Amygdala (tissue), 56 donors: ENCODE measurements at regions not wholly inside any gene's neighbourhood (a gene's known extent, or its start where the extent isn't known, plus 50 kb on each side); places are given as distances from the start of the nearest gene placed in this dataset.

ENCODE experiments used
- DNase-seq, 56 donors: peaks; one replicate each; lab custom pipeline; 2025; lab: John Stamatoyannopoulos, UW

DNA sequence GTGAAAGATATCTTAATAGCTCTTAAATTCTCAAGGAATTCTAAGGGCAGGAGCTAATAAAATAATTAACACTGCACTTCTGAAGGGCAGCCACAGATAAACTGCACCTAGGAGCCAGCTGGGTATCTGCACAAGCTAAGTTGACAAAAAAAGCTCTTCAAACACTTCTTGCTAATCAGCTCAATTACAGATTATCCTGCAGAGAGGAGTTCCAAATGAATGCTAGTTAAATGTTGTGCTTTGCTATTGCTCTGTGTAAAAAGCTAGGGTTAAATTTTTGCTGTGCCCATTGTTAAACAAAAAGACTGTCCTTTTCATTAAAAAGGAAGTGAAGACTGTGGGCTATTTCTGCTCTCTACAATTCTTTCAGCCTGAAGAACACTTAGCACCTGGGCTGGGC is 158.5 kb upstream of the SHISA6 start:
- DNase-seq = no peak

DNA sequence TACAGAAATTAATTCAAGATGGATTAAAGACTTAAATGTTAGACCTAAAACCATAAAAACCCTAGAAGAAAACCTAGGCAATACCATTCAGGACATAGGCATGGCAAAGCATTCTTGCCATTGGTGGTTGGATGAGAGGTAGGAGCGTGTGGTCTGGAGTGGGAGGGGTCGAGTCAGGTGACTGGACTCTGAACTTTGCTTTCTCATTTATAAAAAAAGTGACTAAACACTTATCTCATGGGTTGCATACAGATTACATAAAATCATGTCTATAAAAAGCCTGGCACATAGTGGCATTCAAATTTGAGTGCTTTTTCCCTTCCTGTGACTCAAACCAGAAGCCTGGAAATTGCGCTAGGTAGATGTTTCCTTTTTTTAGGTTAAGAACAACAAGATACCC is 159.7 kb upstream of the SHISA6 start:
- no peak for DNase-seq

DNA sequence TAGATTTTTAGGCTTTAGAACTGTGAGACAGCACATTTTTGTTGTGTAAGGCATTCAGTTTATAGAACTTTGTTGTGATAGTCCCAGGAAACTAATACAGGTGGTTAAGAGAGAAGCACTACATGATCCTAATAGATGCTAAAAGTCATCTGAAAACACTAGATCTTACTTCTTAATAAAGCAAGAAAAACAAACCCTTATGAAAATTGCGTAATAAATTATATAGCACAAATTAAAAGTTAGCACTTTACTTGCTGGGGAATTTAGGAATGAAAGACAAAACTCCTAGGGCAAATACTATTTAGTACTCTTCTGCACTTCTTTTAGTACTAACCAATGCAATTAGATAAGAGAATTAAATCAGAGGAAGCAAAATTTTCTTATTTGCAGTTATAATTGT is 163.3 kb upstream of the SHISA6 start:
- DNase-seq = no peak

DNA sequence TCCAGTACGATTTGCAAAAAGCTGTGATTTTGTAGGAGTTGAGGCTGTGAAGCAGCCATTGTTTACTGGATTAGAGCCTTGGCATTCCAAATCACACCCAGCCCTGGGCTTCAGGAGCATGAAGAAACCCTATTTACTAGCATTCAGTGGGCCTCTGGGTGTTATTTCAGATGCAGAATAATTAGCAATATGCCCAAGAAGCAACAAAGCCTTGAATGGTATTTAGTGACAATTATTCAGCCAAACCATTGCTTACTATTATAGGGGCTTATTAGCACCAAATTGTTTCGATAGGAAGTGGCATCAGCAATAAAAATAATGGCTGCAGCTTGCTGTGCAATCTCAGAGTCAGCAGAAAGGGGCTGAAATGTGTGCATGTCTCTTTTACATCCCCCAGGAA is 166.6 kb upstream of the SHISA6 start:
- DNase-seq = peak in 1 of 56 donors; percentile 0

DNA sequence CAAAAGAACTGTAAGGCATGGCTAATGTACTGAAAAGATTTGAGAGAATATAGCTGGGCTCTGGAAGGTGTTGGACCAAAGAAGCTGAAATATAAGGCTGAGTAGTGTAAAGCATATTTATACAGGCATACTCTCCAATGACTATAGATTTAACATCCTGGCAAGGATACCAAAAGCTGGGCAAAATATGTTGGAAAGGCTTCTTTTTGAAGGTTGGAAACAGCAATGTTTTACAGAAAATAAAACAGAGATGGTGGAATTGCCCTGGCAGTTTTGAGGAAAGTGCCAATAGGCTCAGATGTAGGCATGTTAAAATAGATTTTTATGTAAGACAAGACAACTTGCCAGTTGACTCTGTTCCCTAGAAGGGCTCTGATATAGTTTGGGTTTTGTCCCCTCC is 184.1 kb upstream of the SHISA6 start:
- DNase-seq = no peak

DNA sequence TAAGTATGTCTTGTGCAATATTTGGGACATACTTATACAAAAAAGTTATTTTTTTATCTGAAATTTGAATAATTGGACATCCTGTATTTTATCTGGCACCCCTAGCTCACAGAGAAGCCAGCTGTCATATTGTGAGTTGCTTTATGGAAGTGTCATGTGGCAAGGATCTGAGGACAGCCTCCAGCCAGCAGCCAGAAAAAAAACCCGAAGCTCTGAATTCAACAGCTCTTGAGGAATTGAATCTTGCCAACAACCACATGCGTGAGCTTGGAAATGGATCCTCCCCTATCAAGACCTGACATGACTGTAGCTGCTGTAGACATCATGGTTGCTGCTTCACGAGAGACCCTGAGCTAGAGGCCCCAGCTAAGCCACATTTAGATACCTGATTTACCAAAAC is 187.2 kb upstream of the SHISA6 start:
- no peak for DNase-seq

DNA sequence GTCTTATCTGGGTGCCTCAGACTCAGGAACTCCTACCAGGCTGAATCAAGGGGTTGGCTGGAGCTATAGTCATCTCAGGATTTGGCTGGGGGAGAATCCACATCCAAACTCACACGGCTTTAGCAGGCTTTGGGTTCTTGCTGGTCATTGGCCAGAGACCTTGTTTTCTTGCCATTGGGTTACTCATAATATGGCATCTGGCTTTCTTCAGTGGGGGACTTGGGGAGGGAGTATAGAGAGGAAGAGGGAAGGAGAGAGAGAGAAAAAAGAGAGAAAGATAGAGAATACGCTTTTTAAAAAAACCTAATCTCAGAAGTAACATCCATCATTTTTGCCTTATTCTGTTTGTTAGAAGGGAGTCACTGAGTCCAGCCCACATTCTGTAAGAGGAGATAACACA is 191.5 kb upstream of the SHISA6 start:
- no peak for DNase-seq

DNA sequence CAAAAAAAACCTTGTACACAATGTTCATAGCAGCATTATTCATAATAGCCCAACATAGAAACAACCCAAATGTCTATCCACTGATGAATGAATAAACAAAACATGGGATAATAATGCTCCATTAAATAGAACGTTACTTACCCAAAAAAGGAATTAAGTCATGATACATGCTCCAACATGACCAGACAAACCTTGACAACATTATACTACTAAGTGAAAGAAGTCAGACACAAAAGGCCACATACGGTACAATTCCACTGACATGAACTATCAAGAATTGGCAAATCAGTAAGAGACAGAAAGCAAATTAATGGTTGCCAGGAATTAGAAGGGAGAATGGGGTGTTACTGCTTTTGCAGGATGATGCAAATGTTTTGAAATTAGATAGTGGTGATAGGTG is 193.8 kb upstream of the SHISA6 start:
- no peak for DNase-seq

DNA sequence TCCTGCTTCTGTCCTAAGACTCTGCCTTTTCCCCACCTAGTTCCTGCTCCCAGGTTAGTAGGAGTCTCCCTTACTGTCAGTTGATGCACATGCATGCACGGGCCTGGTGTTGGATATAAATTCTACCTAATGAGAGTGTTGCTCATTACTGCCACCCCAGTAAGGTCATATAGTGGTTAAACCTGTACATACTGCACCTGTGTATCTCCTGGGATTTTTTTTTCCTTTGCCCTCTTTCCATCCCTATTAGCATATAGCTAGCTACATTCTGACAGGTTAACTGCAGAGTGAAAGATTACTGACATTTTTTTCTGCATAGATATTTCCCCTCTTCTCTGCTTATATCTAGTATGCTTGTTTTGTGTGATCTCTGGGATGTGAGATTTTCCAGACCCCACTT is 201.5 kb upstream of the PIRT start:
- no peak for DNase-seq

DNA sequence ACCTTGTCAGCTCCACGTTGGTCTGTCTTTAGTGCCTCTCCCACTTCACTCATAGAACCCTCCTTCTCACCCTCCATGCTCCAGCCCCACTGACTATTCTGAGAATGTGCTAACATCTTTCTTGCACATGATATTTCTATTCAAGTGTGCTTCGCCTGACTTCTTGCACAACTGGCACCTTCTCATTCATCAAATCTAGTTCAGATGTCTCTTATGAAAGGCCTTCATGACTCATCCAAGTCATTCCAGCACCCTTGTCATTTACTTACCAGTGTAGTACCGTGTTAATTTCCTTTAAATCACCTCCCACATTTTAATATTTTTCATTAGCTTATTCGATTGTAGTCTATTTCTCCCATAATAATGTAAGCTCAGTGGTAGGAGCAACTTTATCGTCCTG is 197.8 kb upstream of the PIRT start:
- no peak for DNase-seq

DNA sequence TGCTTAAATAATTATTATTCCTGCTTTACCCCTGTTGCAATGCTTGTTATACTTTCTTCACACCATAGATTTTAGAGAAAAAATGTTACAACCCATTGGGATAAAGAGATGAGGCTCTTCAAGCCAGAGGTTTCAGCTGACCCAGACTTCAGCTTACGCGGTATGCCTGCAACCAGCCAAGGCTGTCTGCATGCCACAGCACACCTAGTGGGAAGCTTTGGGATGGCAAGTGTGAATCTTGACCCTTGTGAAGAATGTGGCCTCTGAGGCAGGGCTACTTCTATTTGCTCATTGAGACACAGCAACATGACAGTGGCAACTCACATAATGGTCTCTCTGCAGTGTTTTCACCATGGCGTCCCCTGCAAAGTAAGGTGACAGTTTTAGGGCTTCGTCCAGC is 193.9 kb upstream of the PIRT start:
- no peak for DNase-seq

DNA sequence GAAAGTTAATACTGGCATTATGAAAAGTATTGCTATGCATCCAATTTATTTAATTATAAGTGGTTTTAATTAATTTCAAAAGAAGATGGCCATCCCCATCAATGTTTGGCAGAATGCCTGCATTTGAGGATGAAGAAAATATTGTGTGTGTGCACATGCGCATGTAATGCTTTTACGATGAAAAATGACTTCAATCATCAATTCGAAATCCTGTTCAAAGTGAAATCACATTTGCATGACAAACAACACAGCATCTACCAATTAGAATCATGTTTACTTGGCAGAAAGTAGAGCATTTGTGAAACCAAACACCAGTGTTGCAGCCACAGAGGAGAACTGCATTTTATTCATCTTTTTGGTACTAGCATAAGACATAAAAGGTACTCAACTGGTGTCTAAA is 191.9 kb upstream of the PIRT start:
- no peak for DNase-seq

DNA sequence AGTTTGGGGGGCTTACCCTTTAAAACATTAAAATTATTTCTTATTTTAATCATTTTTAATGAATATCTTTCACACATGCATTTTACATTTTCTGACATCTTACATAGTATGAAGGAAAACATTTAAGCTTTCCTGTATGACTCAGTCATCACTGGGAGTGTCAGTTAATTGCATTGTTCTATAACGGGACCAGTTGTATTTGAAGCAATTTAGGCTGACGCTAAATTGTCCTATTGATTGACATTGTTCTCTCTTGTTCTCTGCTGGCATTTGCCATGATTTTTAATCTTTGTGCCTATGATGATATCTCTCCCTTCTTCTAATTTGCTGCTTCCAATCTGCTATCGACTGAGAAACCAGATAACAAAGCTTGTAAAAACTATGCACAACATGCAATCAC is 190.5 kb upstream of the PIRT start:
- DNase-seq = no peak

DNA sequence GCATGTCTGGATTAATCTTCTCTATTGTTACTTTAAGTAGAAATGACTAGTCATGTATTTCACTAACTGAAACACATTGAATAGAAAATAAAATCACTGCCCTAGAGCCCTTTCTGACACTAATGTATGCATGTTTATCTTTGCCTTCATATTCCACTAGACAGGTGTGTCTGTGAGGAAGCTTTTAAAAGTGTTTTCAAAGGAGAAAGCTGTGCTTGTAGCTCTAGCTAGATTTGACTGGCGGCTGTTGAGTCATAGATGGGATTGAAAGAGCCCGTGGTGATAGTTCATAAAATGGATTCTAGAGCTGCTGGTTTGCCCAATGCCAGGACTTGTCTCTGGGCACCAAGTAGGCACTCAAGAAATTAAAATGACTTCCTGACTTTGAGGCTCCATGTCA is 189.0 kb upstream of the PIRT start:
- DNase-seq = no peak

DNA sequence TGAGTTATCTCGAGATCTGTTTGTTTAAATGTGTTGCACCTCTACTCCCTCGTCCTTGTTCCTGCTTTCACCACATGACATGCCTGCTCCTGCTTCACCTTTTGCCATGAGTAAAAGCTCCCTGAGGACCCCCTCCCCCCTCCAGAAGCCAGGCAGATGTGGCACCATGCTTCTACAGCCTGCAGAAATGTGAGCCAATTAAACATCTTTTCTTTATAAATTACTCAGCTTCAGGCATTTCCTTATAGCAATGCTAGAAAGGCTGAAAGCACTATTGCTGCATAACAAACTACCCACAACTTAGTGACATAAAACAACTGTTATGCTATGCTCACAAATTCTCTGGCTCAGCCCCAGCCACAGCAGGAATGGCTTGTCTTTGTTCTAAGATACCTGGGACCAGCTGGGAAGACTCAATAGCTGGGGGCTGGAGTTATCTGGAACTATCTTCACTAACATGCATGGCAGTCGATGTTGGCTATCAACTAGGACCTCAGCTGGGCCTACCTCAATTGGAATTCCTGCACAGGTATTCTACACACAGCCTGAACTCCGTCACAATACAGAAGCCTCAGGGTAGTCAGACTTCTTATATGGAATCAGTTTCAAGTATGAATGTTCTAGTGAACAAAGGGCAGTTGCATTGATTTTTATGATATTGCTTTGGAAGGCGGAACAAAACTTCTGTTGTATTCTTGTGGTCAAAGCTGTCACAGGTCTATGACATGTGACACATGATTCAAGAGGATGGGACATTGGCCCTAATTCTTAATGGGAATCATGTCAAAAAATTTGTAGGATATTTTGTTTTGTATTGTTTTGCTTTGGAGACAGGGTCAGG is 186.0 kb upstream of the PIRT start:
- DNase-seq = no peak

DNA sequence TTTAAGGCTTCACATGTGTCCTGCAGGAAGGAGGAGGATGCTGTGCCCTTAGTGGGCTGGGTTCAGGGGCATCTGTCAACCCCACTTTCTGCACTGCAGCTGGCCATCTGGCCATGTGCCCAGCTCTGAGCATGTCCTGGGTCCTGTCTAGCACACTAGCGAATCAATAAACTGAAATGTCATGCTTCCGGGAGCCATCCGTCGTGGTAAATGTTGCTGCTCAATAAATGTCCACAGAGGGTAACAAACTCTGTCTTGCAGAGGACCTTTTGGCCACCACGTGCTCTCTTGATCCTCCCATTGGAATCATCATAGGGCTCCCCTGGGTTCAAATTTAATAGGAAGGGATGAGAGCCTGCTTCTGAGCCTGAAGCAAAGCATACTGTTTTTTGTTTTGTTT is 168.6 kb upstream of the PIRT start:
- no peak for DNase-seq

DNA sequence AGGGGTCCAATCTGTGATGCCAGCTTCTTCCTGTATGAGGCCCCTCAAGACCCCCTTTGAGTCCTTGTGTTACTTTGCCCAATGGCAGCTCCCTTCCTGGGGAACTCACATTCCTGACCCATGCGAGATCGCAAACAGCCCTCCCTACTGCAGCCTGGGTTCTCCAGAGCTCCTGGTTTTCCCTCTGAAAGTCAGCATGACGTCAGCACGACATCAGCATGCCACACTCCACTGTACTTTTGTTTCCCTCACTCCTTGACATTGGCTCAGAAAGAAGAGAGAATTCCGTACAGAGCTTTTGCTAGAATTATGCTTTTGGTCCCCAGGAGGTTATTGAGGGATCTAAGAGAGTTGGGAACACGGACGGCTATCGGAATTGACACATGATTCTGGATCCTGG is 168.1 kb upstream of the PIRT start:
- DNase-seq = no peak

DNA sequence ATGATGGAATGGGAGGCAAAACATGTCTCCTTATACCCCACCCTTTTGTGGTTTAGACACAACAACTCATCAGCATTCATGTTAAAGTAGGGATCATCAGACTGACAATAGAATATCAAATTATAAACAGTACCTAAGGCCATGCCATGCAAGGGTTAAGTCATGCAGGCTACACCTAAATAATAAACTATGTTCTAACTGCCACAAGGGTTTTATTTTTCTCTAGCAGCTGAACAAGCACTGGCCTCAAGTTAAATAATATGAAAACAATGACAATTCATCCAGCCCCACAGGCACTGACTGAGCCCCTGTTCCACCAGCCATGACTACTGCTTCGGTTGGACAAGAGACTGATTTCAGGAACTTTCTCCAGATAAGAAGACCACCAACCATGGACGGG is 164.5 kb upstream of the PIRT start:
- no peak for DNase-seq

DNA sequence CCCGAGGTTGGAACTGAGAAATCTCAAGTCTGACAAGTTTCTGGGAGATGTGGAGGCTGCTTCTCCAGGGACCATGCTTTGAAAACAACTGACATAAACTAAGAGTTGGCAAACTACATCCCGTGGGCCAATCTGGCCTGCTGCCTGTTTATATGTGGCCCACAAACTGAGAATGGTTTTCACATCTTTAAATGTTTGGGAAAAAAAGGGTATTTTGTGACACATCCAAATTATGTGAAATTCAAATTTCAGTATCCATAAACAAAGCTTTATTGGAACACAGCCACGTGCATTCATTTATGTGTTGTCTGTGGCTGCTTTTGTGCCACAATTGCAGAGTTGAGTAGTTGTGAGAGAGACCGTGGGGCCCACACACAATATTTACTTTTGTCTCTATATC is 163.8 kb upstream of the PIRT start:
- DNase-seq = no peak

DNA sequence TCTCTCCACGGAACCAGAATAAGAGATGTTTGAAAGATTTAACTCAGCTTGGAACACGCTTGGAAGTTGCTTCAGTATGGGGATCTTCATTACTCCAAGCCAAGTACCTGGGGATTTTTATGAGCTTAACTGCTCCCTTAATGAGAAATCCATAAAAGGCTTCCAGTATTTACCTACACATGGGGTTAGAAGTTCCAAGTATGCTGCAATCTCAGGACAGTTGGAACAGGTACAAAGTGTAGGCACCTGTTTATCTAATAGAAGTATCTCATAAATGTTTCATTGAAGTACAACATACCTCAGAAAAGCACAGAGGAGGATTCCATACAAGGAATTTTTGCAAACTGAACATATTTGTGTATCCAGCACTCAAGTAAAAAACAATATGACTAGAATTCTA is 161.6 kb upstream of the PIRT start:
- no peak for DNase-seq

DNA sequence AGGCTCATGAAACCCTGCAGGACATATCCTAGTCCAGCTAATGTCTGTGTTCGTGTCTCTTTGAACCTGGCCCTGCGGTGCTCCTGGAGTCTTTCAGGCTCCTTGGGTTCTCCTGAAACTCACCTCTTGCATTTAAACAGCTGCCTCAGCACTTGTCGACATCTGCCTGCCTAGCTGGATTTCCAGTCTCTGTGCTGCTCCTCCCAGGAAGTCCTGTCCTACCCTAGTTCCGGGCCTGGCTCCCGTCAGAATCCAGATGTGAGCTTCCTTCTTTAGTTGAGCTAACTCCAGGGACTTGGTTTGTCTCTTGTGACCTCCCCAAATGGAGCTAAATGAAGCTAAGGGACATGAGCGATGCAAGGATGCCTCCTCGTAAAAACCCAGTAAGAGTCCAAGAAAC is 155.2 kb upstream of the PIRT start:
- DNase-seq = no peak

DNA sequence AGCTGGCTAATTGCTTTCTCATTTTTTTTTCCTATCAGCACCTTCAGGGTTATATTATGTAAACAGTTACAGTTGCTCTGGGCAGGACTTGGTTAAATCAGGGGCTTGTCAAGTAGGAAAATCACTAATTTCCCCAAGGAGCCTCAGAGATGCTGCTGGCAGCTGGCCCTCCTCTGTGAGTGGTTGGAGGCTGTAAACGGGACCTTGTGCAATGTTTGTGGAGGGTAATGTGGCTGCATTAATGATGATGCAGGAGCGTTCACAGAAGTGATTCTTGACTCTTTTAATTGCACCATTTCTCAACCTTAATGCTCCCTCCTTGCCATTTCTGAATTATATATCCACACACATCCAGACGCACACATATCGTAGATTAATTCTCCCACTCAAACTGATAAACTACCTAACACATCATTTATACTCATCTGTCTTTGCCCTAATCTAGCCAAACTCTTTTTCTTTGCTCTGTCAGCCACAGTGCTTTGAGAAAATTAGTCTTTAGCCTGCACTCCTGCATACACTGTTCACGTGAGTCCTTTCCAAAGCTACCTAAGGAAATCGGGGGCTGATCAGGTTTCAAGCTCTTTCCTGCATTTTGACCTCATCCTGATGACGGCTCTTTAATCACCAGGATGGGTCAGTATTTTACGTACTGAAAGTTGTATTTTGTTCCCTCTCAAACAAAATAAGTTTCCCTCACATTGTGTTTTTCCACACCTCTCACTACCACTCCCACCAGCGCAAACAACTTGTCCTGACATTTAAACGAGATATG is 154.4 kb upstream of the PIRT start:
- DNase-seq = no peak
